ENCODE measurements at regions not wholly inside any gene's neighbourhood (a gene's known extent, or its start where the extent isn't known, plus 50 kb on each side); places are given as distances from the start of the nearest gene placed in this dataset.

DNA sequence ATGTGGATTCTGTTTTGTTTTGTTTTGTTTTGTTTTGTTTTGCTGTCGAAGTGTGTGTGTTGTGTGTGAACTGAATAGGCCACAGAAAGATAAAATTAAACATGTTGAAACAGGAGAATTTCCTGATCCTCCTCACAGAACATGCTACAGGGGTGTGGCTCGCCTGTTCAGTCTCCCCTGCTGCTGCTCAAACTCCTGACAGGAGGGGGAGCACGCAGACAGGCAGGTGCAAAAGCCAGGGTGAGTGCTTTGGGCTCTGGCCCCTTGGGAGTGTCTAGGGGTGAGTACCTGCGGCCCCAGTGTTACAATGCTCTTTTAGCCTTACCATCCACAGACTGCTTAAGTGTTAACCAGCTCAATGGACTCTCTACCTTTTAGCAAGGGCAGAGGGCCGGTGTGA lies 473.5 kb downstream of the MAT2B start:
- Histone ChIP-seq H3K4me3 (no peak overlapping the region), H3K27me3 (no peaks in the 10 kb centered on the region), H3K36me3 (no peaks in the 10 kb centered on the region), H3K9me3 (no peaks in the 10 kb centered on the region), H3K27ac (no peak overlapping the region), H3K4me1 (no peaks in the 10 kb centered on the region)
- WGBS (ENCODE audit: insufficient coverage, low coverage, low lambda C conversion rate, missing lambda C conversion rate) = 33% methylated on average over 4 of the region's 5 CpGs
- ATAC-seq (peak in 1 of 4 donors; percentile 26), DNase-seq (no peak)
- intact Hi-C loops (cut with DNase I) = no loop called here
- no peak for TF ChIP-seq POLR2A (IDR thresholded peaks at IDR 0.05)
- TF ChIP-seq, protein P1, sequence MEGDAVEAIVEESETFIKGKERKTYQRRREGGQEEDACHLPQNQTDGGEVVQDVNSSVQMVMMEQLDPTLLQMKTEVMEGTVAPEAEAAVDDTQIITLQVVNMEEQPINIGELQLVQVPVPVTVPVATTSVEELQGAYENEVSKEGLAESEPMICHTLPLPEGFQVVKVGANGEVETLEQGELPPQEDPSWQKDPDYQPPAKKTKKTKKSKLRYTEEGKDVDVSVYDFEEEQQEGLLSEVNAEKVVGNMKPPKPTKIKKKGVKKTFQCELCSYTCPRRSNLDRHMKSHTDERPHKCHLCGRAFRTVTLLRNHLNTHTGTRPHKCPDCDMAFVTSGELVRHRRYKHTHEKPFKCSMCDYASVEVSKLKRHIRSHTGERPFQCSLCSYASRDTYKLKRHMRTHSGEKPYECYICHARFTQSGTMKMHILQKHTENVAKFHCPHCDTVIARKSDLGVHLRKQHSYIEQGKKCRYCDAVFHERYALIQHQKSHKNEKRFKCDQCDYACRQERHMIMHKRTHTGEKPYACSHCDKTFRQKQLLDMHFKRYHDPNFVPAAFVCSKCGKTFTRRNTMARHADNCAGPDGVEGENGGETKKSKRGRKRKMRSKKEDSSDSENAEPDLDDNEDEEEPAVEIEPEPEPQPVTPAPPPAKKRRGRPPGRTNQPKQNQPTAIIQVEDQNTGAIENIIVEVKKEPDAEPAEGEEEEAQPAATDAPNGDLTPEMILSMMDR (IDR thresholded peaks at IDR 0.05) = no peak

DNA sequence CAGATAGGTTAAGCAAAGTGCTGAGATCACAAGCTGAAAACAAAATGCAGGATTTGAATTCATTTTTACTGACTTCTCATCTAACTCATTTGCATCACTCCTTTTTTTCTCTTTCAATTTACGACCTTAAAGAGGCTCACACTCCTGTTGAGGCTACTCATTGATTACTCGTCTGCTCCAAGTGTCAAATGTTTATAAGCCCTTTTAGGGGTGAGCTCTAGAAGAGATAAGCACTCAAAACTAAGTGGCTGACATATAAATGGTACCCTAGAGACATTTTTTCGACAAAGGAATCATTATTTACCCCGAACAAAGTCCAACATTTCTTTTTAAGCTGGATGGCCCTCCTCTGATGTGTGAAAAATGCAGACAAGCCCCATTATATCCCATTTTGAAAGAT lies 483.1 kb downstream of the MAT2B start:
- no peak for ATAC-seq
- H3K4me1 ChIP-seq = no peaks in the 10 kb centered on the region
- 37% methylated on average over 4 of the region's 4 CpGs for WGBS (ENCODE audit: insufficient coverage, low coverage, low lambda C conversion rate, missing lambda C conversion rate)
- H3K27me3 ChIP-seq = no peaks in the 10 kb centered on the region
- no peak for DNase-seq
- intact Hi-C loops (cut with DNase I) = no loop called here
- H3K9me3 ChIP-seq = no peaks in the 10 kb centered on the region
- no peaks in the 10 kb centered on the region for H3K36me3 ChIP-seq
- H3K27ac ChIP-seq = no peak overlapping the region
- no peak overlapping the region for H3K4me3 ChIP-seq
- TF ChIP-seq, protein P1 (IDR thresholded peaks at IDR 0.05) = no peak
- no peak for TF ChIP-seq POLR2A (IDR thresholded peaks at IDR 0.05)

DNA sequence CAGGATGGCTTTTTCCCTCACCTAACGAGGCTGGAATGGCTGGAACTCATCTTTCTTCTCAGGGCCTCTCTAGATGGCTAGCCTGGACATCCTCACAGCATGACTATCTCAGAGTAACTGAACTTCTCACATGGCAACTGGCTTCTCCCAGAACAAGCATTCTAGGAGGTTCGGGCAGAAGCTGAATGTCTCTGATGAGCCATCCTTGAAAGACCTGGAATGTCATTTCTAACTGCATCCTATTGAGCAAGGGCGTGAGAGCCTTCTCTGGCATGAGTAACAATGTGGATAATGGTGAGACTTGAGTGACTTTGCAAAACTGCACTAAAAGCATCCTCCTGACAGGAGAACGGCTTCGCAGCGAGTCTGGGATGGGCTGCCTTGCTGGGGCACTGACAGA lies 487.7 kb downstream of the MAT2B start:
- H3K9me3 ChIP-seq = no peaks in the 10 kb centered on the region
- H3K36me3 ChIP-seq = no peaks in the 10 kb centered on the region
- no peaks in the 10 kb centered on the region for H3K27me3 ChIP-seq
- TF ChIP-seq, protein P1 (IDR thresholded peaks at IDR 0.05) = no peak
- no peak for TF ChIP-seq POLR2A (IDR thresholded peaks at IDR 0.05)
- ATAC-seq (no peak), DNase-seq (no peak)
- intact Hi-C loops (cut with DNase I) = no loop called here
- no peaks in the 10 kb centered on the region for H3K4me1 ChIP-seq
- H3K4me3 ChIP-seq = no peak overlapping the region
- no peak overlapping the region for H3K27ac ChIP-seq
- WGBS (ENCODE audit: insufficient coverage, low coverage, low lambda C conversion rate, missing lambda C conversion rate) = 66% methylated on average over 6 of the region's 6 CpGs

DNA sequence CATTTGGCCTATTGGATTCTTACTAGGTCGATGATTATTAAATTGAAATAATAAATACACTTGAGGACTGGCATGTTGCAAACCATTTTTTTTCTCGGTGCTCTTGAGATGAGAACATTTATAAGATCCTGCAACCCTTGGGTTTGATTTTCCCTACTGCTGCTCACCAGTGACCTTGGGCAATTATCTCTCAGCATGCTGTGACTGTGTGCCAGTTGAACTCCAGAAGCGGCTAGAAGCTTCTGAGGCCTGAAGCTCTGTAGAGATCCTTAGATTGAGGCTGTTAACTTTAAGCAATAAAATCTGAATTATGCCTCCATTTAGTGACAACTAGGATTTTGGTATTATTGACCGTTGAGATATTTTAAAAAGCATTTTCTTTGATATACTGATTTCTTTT lies 489.8 kb downstream of the MAT2B start:
- Histone ChIP-seq H3K36me3 (no peaks in the 10 kb centered on the region), H3K4me3 (no peak overlapping the region), H3K27me3 (no peaks in the 10 kb centered on the region), H3K9me3 (no peaks in the 10 kb centered on the region), H3K27ac (no peak overlapping the region), H3K4me1 (no peaks in the 10 kb centered on the region)
- TF ChIP-seq, protein P1 (IDR thresholded peaks at IDR 0.05) = no peak
- no peak for TF ChIP-seq POLR2A (IDR thresholded peaks at IDR 0.05)
- 68% methylated on average over 4 of the region's 4 CpGs for WGBS (ENCODE audit: insufficient coverage, low coverage, low lambda C conversion rate, missing lambda C conversion rate)
- intact Hi-C loops (cut with DNase I) = no loop called here
- ATAC-seq (no peak), DNase-seq (no peak)

DNA sequence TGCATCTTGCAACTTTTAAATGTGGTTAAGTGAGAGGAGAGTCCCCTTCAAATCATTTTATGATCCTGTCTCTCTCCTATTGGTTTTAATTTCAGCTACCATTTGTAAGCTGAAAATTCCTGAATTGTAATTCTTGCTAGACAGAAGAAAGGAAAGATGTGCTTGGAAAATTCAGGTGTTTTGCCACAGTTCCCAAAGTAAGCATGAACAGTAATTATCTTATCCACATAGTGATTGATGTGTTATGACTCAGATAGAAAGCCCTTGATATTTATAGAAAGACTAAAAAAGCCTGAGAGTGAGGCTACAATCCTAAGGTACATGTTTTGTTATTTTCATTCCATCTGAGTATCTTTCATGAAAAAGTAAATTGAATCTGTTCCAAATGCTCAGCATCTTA lies 492.5 kb downstream of the MAT2B start:
- no peaks in the 10 kb centered on the region for H3K4me1 ChIP-seq
- no peaks in the 10 kb centered on the region for H3K36me3 ChIP-seq
- TF ChIP-seq POLR2A (IDR thresholded peaks at IDR 0.05) = no peak
- TF ChIP-seq, protein P1 (IDR thresholded peaks at IDR 0.05) = no peak
- DNase-seq (no peak), ATAC-seq (no peak)
- intact Hi-C loops (cut with DNase I) = no loop called here
- H3K27ac ChIP-seq = no peak overlapping the region
- H3K9me3 ChIP-seq = no peaks in the 10 kb centered on the region
- H3K27me3 ChIP-seq = no peaks in the 10 kb centered on the region
- no peak overlapping the region for H3K4me3 ChIP-seq
